ENCODE measurements at regions not wholly inside any gene's neighbourhood (a gene's known extent, or its start where the extent isn't known, plus 50 kb on each side); places are given as distances from the start of the nearest gene placed in this dataset.

DNA sequence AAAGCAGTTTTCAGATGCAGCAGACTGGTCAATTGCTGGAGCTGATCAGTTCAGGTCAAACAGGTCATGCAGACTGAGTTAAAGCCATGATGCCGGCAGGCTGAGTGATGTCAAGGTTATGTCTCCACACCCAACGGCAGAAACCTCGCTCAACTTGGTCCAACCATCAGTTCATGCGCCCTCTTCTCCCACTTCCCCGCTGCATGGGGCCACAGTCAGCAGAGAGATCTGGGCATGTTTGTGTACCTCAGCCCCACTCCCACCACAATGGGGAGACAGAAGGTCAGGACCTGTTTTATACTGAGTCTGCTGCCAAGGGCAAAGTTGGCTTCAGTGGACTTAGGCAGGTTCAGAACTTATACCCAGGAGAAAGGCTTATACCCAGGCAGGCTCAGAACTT, 118.7 kb downstream of the TRIM29 start:
- TF ChIP-seq, protein P1, sequence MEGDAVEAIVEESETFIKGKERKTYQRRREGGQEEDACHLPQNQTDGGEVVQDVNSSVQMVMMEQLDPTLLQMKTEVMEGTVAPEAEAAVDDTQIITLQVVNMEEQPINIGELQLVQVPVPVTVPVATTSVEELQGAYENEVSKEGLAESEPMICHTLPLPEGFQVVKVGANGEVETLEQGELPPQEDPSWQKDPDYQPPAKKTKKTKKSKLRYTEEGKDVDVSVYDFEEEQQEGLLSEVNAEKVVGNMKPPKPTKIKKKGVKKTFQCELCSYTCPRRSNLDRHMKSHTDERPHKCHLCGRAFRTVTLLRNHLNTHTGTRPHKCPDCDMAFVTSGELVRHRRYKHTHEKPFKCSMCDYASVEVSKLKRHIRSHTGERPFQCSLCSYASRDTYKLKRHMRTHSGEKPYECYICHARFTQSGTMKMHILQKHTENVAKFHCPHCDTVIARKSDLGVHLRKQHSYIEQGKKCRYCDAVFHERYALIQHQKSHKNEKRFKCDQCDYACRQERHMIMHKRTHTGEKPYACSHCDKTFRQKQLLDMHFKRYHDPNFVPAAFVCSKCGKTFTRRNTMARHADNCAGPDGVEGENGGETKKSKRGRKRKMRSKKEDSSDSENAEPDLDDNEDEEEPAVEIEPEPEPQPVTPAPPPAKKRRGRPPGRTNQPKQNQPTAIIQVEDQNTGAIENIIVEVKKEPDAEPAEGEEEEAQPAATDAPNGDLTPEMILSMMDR (IDR thresholded peaks at IDR 0.05; ENCODE audit: low read depth, low read length): no peak
- TF ChIP-seq EZH2phosphoT487 (IDR thresholded peaks at IDR 0.05; ENCODE audit: low read depth): no peak
